Endothelial cell (in vitro differentiated cells): ENCODE measurements at regions not wholly inside any gene's neighbourhood (a gene's known extent, or its start where the extent isn't known, plus 50 kb on each side); places are given as distances from the start of the nearest gene placed in this dataset.
A peak's percentile ranks its signal among the peaks of the same experiment; 100 is the strongest.

Experiments used
- DNase-seq: peaks from one replicate; pipeline ENCODE4 v3.0.0; 2021; ENCODE audit warnings: low spot score
- H3K27ac Mint-ChIP-seq: one replicate; pipeline ENCODE4 v1.8.0; 2021; ENCODE audit warnings: mixed read lengths, inconsistent platforms; ENCODE audit not compliant: unreplicated experiment
- H3K27me3 Mint-ChIP-seq: one replicate; pipeline ENCODE4 v1.8.0; 2021; ENCODE audit warnings: mild to moderate bottlenecking, moderate library complexity, mixed read lengths, inconsistent platforms; ENCODE audit not compliant: unreplicated experiment
- H3K36me3 Mint-ChIP-seq: one replicate; pipeline ENCODE4 v1.8.0; 2021; ENCODE audit warnings: mild to moderate bottlenecking, low read depth, mixed read lengths, inconsistent platforms; ENCODE audit not compliant: unreplicated experiment
- H3K4me1 Mint-ChIP-seq: one replicate; pipeline ENCODE4 v1.8.0; 2021; ENCODE audit warnings: mild to moderate bottlenecking, mixed read lengths, inconsistent platforms; ENCODE audit not compliant: unreplicated experiment
- H3K4me3 Mint-ChIP-seq: one replicate; pipeline ENCODE4 v1.8.0; 2021; ENCODE audit warnings: mild to moderate bottlenecking, mixed read lengths, inconsistent platforms; ENCODE audit not compliant: unreplicated experiment
- H3K9me3 Mint-ChIP-seq: one replicate; pipeline ENCODE4 v1.8.0; 2021; ENCODE audit warnings: mixed read lengths, inconsistent platforms; ENCODE audit not compliant: unreplicated experiment
- CTCF ChIP-seq: fragments of 200-600 bp; sonication (generic); IDR thresholded peaks from one replicate; pipeline ENCODE4 v1.5.0; 2021; ENCODE audit warnings: antibody characterized with exemption; ENCODE audit not compliant: unreplicated experiment

DNA sequence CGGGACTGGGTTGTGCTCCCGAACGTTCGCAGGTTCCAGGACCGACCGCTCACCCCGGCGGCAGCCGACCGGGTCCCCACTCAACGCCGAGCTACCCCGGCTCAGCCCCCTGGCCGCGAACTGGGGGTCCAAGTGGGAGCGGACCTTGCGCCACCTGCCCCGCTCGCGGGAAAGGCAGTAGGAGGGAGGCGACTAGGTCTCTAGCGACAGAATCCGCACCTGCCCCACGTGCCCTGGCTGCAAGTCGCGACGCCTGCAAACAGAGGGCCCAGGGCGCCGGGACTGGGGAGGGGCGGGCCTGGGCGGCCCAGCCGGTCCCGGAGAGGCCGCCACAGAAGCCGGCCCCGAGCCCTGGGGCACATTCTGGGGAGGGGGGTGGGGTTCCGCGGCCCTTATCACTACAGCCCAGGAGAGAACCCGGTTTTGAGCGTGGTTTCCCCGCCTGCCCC is 239.2 kb upstream of the CPNE8 start:
- peak overlapping the region; percentile 78 for H3K4me3 Mint-ChIP-seq
- no peak for TF ChIP-seq CTCF
- H3K4me1 Mint-ChIP-seq = peaks cover 2% of the 10 kb centered on the region
- no peaks in the 10 kb centered on the region for H3K9me3 Mint-ChIP-seq
- no peak for DNase-seq
- H3K36me3 Mint-ChIP-seq = peaks cover 4% of the 10 kb centered on the region
- no peaks in the 10 kb centered on the region for H3K27me3 Mint-ChIP-seq
- no peak overlapping the region for H3K27ac Mint-ChIP-seq

- no peaks in the 10 kb centered on the region for H3K4me1 Mint-ChIP-seq
- DNase-seq = no peak
- no peak overlapping the region for H3K4me3 Mint-ChIP-seq
- H3K9me3 Mint-ChIP-seq = no peaks in the 10 kb centered on the region
- no peaks in the 10 kb centered on the region for H3K27me3 Mint-ChIP-seq
- no peak overlapping the region for H3K27ac Mint-ChIP-seq
- H3K36me3 Mint-ChIP-seq = no peaks in the 10 kb centered on the region
- TF ChIP-seq CTCF = no peak
Observed at GRCh38 chr12:39138268-39138667, 232.9 kb upstream of the CPNE8 start.

GRCh38 chr12:39127401-39127800 is 222.0 kb upstream of the CPNE8 start:
- H3K36me3 Mint-ChIP-seq = no peaks in the 10 kb centered on the region
- H3K9me3 Mint-ChIP-seq = no peaks in the 10 kb centered on the region
- no peak for DNase-seq
- H3K4me1 Mint-ChIP-seq = peaks cover 11% of the 10 kb centered on the region
- no peak overlapping the region for H3K4me3 Mint-ChIP-seq
- no peaks in the 10 kb centered on the region for H3K27me3 Mint-ChIP-seq
- TF ChIP-seq CTCF = no peak
- no peak overlapping the region for H3K27ac Mint-ChIP-seq

GRCh38 chr12:39125566-39125965 is 220.2 kb upstream of the CPNE8 start:
- no peak for DNase-seq
- H3K9me3 Mint-ChIP-seq = no peaks in the 10 kb centered on the region
- no peaks in the 10 kb centered on the region for H3K36me3 Mint-ChIP-seq
- H3K27ac Mint-ChIP-seq = no peak overlapping the region
- no peak for TF ChIP-seq CTCF
- no peaks in the 10 kb centered on the region for H3K27me3 Mint-ChIP-seq
- H3K4me1 Mint-ChIP-seq = peaks cover 11% of the 10 kb centered on the region
- H3K4me3 Mint-ChIP-seq = no peak overlapping the region

GRCh38 chr12:39124768-39125167 is 219.4 kb upstream of the CPNE8 start:
- Mint-ChIP-seq H3K27ac (no peak overlapping the region), H3K27me3 (no peaks in the 10 kb centered on the region), H3K9me3 (no peaks in the 10 kb centered on the region), H3K36me3 (no peaks in the 10 kb centered on the region), H3K4me1 (peaks cover 11% of the 10 kb centered on the region), H3K4me3 (no peak overlapping the region)
- no peak for DNase-seq
- no peak for TF ChIP-seq CTCF
